Hepatocyte (in vitro differentiated cells): ENCODE measurements at regions not wholly inside any gene's neighbourhood (a gene's known extent, or its start where the extent isn't known, plus 50 kb on each side); places are given as distances from the start of the nearest gene placed in this dataset. TPM values are rescaled to one million over a fixed set of nuclear protein-coding genes. Genes with fewer than 3 reads are reported as not detected.

ENCODE experiments used
- DNase-seq: peaks from one replicate; pipeline ENCODE4 v3.0.0-alpha.2; 2016; ENCODE audit warnings: low spot score
- H2AFZ ChIP-seq: fragments of 200-600 bp; sonication (generic); 2 replicates; pipeline ENCODE4 v1.6.0; 2016; ENCODE audit warnings: antibody characterized with exemption, mild to moderate bottlenecking
- H3K27ac ChIP-seq: fragments of 200-600 bp; sonication (generic); 2 replicates; pipeline ENCODE4 v1.5.1; 2016; ENCODE audit warnings: mild to moderate bottlenecking
- H3K27me3 ChIP-seq: fragments of 200-600 bp; sonication (generic); 2 replicates; pipeline ENCODE4 v1.6.1; 2016
- H3K36me3 ChIP-seq: fragments of 200-600 bp; sonication (generic); replicated peaks from 2 replicates; pipeline ENCODE4 v1.5.1; 2016; ENCODE audit warnings: low read depth; ENCODE audit not compliant: insufficient read depth
- H3K4me1 ChIP-seq: fragments of 200-600 bp; sonication (generic); 2 replicates; pipeline ENCODE4 v1.5.1; 2016; ENCODE audit warnings: mild to moderate bottlenecking, moderate library complexity; ENCODE audit not compliant: insufficient read depth
- H3K4me2 ChIP-seq: fragments of 200-600 bp; sonication (generic); 2 replicates; pipeline ENCODE4 v1.6.0; 2016
- H3K4me3 ChIP-seq: fragments of 200-600 bp; sonication (generic); 2 replicates; pipeline ENCODE4 v1.5.1; 2016; ENCODE audit warnings: mild to moderate bottlenecking
- H3K79me2 ChIP-seq: fragments of 200-600 bp; sonication (generic); 2 replicates; pipeline ENCODE4 v1.6.0; 2017; ENCODE audit warnings: mild to moderate bottlenecking
- H3K9me2 ChIP-seq: fragments of 200-600 bp; sonication (generic); replicated peaks from 2 replicates; pipeline ENCODE4 v1.6.0; 2017; ENCODE audit warnings: mild to moderate bottlenecking; ENCODE audit not compliant: insufficient read depth
- H3K9me3 ChIP-seq: fragments of 200-600 bp; sonication (generic); 2 replicates; pipeline ENCODE4 v1.5.1; 2016; ENCODE audit warnings: low read depth, mild to moderate bottlenecking
- H4K20me1 ChIP-seq: fragments of 200-600 bp; sonication (generic); 2 replicates; pipeline ENCODE4 v1.6.0; 2016; ENCODE audit warnings: mild to moderate bottlenecking; ENCODE audit not compliant: insufficient read depth, poor library complexity, severe bottlenecking
- EZH2 ChIP-seq: fragments of 200-600 bp; sonication (generic); IDR thresholded peaks from 2 replicates; pipeline ENCODE4 v1.6.1; 2016; ENCODE audit warnings: antibody characterized with exemption, mild to moderate bottlenecking, borderline replicate concordance
- EZH2phosphoT487 ChIP-seq: fragments of 200-600 bp; sonication (generic); IDR thresholded peaks from one replicate; pipeline ENCODE4 v1.6.1; 2018; ENCODE audit warnings: antibody characterized with exemption, mild to moderate bottlenecking, low read depth, moderate library complexity; ENCODE audit not compliant: unreplicated experiment, severe bottlenecking
- WGBS: methylation state at CpG from one replicate; pipeline ENCODE4 v1.1.6; 2016; ENCODE audit warnings: low lambda C conversion rate; ENCODE audit errors: missing lambda C conversion rate; 5-methylcytosine and 5-hydroxymethylcytosine counted together
- small RNA-seq: library from RNA; depleted of rRNA; stranded (forward); fragments of <200 nt; gene quantifications from one replicate; pipeline ENCODE3, GENCODE V24; 2014
- TF ChIP-seq, protein P1 (sequence below): fragments of 200-600 bp; sonication (generic); IDR thresholded peaks from 2 replicates; pipeline ENCODE4 v1.5.1; 2016; ENCODE audit warnings: antibody characterized with exemption, mild to moderate bottlenecking; ENCODE audit not compliant: poor library complexity

DNA sequence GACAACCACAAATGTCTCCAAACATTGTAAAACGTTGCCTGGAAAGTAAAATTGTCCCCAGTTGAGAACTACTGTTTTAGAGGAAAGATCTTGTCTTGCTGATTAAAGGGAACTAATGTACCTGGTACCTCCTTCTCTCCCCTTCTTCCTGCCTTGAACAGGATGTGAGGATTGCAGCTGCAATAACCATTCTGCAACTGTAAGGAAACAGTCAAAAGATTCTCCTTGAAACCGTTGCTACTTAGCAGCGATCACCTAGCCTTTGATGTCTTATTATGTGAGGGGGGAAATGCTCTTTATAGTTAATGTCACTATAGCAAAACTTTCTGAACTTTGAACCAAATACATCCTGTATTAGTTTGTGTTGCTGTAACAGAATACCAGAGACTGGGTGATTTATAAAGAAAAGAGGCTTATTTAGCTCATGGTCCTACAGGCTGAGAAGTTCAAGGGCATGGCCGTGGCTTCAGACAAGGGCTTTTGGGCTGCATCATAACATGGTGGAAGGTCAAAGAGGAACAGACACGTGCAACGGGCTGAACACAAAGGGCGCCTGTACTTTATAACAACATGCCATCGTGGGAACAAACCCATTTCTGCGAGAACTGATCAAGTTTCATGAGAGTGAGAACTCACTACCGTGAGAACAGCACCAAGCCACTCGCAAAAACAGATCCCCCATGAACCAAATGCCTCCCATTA is 54.2 kb upstream of the PARD3 start:
- Histone ChIP-seq H3K9me2 (no peaks in the 10 kb centered on the region), H3K27ac (no peak overlapping the region), H3K4me3 (no peak overlapping the region), H4K20me1 (no peaks in the 10 kb centered on the region), H3K4me2 (no peak overlapping the region), H2AFZ (no peak overlapping the region), H3K4me1 (peaks cover 3% of the 10 kb centered on the region), H3K9me3 (no peaks in the 10 kb centered on the region), H3K79me2 (no peaks in the 10 kb centered on the region), H3K36me3 (no peaks in the 10 kb centered on the region), H3K27me3 (no peaks in the 10 kb centered on the region)
- no peak for DNase-seq
- WGBS = 82% methylated on average over 11 of the region's 11 CpGs
- no peak for TF ChIP-seq EZH2phosphoT487

DNA sequence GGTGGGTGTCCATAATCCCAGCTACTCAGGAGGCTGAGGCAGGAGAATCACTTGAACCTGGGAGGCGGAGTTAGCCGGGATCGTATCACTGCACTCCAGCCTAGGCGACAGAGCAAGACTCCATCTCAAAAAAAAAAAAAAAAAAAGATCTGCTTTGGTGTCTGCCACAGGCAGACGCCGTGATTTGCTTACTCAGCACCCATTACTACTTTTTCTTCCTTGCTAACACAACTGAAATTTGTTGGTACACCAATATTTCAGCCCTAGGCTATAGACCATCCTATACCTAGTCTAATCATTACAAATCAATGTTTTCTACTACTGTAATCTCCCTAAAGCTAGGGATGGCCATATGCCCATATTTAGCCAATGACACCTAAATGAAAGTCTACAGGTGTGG is 53.5 kb upstream of the PARD3 start:
- Histone ChIP-seq H3K4me1 (peaks cover 4% of the 10 kb centered on the region), H3K9me3 (no peaks in the 10 kb centered on the region), H3K4me3 (no peak overlapping the region), H3K79me2 (no peaks in the 10 kb centered on the region), H3K27me3 (no peaks in the 10 kb centered on the region), H3K27ac (no peak overlapping the region), H3K9me2 (no peaks in the 10 kb centered on the region), H2AFZ (no peak overlapping the region), H3K4me2 (no peak overlapping the region), H3K36me3 (no peaks in the 10 kb centered on the region), H4K20me1 (no peaks in the 10 kb centered on the region)
- DNase-seq = no peak
- 89% methylated on average over 6 of the region's 6 CpGs for WGBS
- TF ChIP-seq, protein P1, sequence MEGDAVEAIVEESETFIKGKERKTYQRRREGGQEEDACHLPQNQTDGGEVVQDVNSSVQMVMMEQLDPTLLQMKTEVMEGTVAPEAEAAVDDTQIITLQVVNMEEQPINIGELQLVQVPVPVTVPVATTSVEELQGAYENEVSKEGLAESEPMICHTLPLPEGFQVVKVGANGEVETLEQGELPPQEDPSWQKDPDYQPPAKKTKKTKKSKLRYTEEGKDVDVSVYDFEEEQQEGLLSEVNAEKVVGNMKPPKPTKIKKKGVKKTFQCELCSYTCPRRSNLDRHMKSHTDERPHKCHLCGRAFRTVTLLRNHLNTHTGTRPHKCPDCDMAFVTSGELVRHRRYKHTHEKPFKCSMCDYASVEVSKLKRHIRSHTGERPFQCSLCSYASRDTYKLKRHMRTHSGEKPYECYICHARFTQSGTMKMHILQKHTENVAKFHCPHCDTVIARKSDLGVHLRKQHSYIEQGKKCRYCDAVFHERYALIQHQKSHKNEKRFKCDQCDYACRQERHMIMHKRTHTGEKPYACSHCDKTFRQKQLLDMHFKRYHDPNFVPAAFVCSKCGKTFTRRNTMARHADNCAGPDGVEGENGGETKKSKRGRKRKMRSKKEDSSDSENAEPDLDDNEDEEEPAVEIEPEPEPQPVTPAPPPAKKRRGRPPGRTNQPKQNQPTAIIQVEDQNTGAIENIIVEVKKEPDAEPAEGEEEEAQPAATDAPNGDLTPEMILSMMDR = no peak
- TF ChIP-seq EZH2 = no peak
- TF ChIP-seq EZH2phosphoT487 = no peak

DNA sequence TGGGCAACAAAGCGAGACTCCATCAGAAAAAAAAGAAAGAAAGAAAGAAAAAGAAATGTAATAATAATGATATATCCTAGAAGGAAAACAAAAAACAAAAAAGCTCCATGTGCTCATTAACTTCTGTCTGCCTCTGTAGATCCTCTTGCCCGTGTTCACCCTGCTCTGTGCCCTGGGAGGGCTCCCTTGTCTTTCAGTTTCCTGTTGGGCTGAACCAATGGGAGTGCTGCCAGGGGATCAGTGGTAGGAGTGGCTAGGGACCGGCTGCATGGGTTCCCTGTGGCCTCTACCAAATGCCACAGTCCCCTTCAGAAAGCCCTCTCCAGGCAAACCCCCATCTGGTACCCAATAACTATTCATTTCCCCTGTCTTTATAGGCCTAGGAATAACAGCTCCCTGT is 51.8 kb upstream of the PARD3 start:
- no peaks in the 10 kb centered on the region for H4K20me1 ChIP-seq
- H3K27ac ChIP-seq = no peak overlapping the region
- no peaks in the 10 kb centered on the region for H3K27me3 ChIP-seq
- no peak overlapping the region for H3K4me2 ChIP-seq
- no peak overlapping the region for H3K4me3 ChIP-seq
- peaks cover 16% of the 10 kb centered on the region for H3K4me1 ChIP-seq
- TF ChIP-seq EZH2 (no peak), EZH2phosphoT487 (no peak)
- TF ChIP-seq, protein P1 = no peak
- no peaks in the 10 kb centered on the region for H3K36me3 ChIP-seq
- H3K9me2 ChIP-seq = no peaks in the 10 kb centered on the region
- DNase-seq = no peak
- no peaks in the 10 kb centered on the region for H3K9me3 ChIP-seq
- 63% methylated on average over 3 of the region's 3 CpGs for WGBS
- no peaks in the 10 kb centered on the region for H3K79me2 ChIP-seq
- H2AFZ ChIP-seq = no peak overlapping the region

Small RNA genes lying in the stretch of these regions (small RNA-seq; reads per million reads assigned to genes)
- gene RNU6-193P = not detected
- gene RNU6-847P = not detected
- gene SS18L2P1 = not detected
